ENCODE measurements at regions not wholly inside any gene's neighbourhood (a gene's known extent, or its start where the extent isn't known, plus 50 kb on each side); places are given as distances from the start of the nearest gene placed in this dataset.

- no peak for DNase-seq
Observed at GRCh38 chr11:122062763-122063162, 53.3 kb downstream of the BLID start.

GRCh38 chr11:122059565-122059964 lies 56.5 kb downstream of the BLID start:
- DNase-seq, result no peak

GRCh38 chr11:122050021-122050690 lies 65.9 kb downstream of the BLID start:
- DNase-seq, result no peak

- DNase-seq, result no peak
Observed at GRCh38 chr11:122048401-122048800, 67.6 kb downstream of the BLID start.

GRCh38 chr11:122046846-122047245 lies 69.2 kb downstream of the BLID start:
- no peak for DNase-seq

GRCh38 chr11:122046438-122046837 lies 69.6 kb downstream of the BLID start:
- DNase-seq, result no peak

GRCh38 chr11:122045181-122045586 lies 70.8 kb downstream of the BLID start:
- DNase-seq, result no peak

- DNase-seq, result no peak
Observed at GRCh38 chr11:122044086-122044485, 71.9 kb downstream of the BLID start.

- no peak for DNase-seq
Observed at GRCh38 chr11:122042981-122043380, 73.0 kb downstream of the BLID start.

GRCh38 chr11:122040464-122040863 lies 75.6 kb downstream of the BLID start:
- no peak for DNase-seq

- DNase-seq, result no peak
Observed at GRCh38 chr11:122038543-122038942, 77.5 kb downstream of the BLID start.

GRCh38 chr11:122037911-122038310 lies 78.1 kb downstream of the BLID start:
- DNase-seq, result no peak

- no peak for DNase-seq
Observed at GRCh38 chr11:122036493-122036892, 79.5 kb downstream of the BLID start.

- no peak for DNase-seq
Observed at GRCh38 chr11:122036018-122036417, 80.0 kb downstream of the BLID start.

- no peak for DNase-seq
Observed at GRCh38 chr11:122033631-122034030, 82.4 kb downstream of the BLID start.

- no peak for DNase-seq
Observed at GRCh38 chr11:122033193-122033592, 82.8 kb downstream of the BLID start.

GRCh38 chr11:122032317-122032716 lies 83.7 kb downstream of the BLID start:
- no peak for DNase-seq

- no peak for DNase-seq
Observed at GRCh38 chr11:122031813-122032212, 84.2 kb downstream of the BLID start.

GRCh38 chr11:122030286-122030685 lies 85.7 kb downstream of the BLID start:
- no peak for DNase-seq

GRCh38 chr11:122028545-122028944 lies 87.5 kb downstream of the BLID start:
- DNase-seq, result no peak

GRCh38 chr11:122028036-122028435 lies 88.0 kb downstream of the BLID start:
- DNase-seq, result no peak

- DNase-seq, result no peak
Observed at GRCh38 chr11:122025757-122026156, 90.3 kb downstream of the BLID start.

GRCh38 chr11:122024278-122024677 lies 91.7 kb downstream of the BLID start:
- DNase-seq, result no peak

- no peak for DNase-seq
Observed at GRCh38 chr11:122023614-122024250, 92.3 kb downstream of the BLID start.

- no peak for DNase-seq
Observed at GRCh38 chr11:122022646-122023045, 93.4 kb downstream of the BLID start.

Measured in activated CD8-positive, alpha-beta memory T cell treated with anti-CD3 and anti-CD28 coated beads, Interleukin-2, amount 50 U/mL, for 48 hours (primary cell).